Activated naive CD4-positive, alpha-beta T cell treated with anti-CD3 and anti-CD28 coated beads for 36 hours (primary cell): ENCODE measurements at regions not wholly inside any gene's neighbourhood (a gene's known extent, or its start where the extent isn't known, plus 50 kb on each side); places are given as distances from the start of the nearest gene placed in this dataset.
"Not testable (repeated sequence)": the region's sequence is repeated elsewhere in the genome, so short reads cannot be mapped to it uniquely, and the experiment has no call there.

Source experiments
- CTCF ChIA-PET: fragments of 350-600 bp; sonication (Branson Sonifier 250); formaldehyde crosslinking; loops from one replicate; lab custom pipeline; 2021; ENCODE audit warnings: antibody characterized with exemption; lab: Charles Lee
- DNase-seq: peaks from one replicate; pipeline ENCODE4 v3.0.0-alpha.2; 2020
- H3K27ac Mint-ChIP-seq: one replicate; pipeline ENCODE4 v1.8.0; 2021; ENCODE audit warnings: mild to moderate bottlenecking, mixed read lengths
- H3K27me3 Mint-ChIP-seq: one replicate; pipeline ENCODE4 v1.8.0; 2021; ENCODE audit warnings: low read depth, mixed read lengths
- H3K36me3 Mint-ChIP-seq: one replicate; pipeline ENCODE4 v1.8.0; 2021; ENCODE audit warnings: low read depth, mixed read lengths
- H3K4me1 Mint-ChIP-seq: one replicate; pipeline ENCODE4 v1.8.0; 2021; ENCODE audit warnings: low read depth, mixed read lengths
- H3K4me3 Mint-ChIP-seq: one replicate; pipeline ENCODE4 v1.8.0; 2021; ENCODE audit warnings: mild to moderate bottlenecking, moderate library complexity, mixed read lengths
- H3K9me3 Mint-ChIP-seq: one replicate; pipeline ENCODE4 v1.8.0; 2021; ENCODE audit warnings: mixed read lengths
- intact Hi-C: fragments of 100-400 bp; cut with micrococcal nuclease; formaldehyde crosslinking; loops from one replicate; pipeline ENCODE4 v1.15.1; 2023

DNA sequence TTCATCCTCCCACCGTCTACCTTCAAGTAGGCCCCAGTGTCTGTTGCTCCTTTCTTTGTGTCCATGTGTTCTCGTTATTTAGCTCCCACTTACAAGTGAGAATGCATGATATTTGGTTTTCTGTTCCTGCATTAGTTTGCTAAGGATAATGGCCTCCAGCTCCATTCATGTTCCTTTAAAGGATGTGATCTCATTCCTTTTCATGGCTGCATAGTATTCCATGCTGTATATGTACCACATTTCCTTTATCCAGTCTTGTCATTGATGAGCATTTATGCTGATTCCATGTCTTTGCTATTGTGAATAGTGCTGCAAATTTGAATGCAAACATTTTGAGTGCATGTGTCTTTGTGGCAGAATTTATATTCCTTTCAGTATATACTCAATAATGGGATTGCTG, 259.6 kb upstream of the PELI2 start:
- Mint-ChIP-seq H3K27me3 (peaks cover 5% of the 10 kb centered on the region), H3K4me3 (no peak overlapping the region), H3K36me3 (peaks cover 2% of the 10 kb centered on the region), H3K9me3 (peaks cover 20% of the 10 kb centered on the region), H3K27ac (no peak overlapping the region), H3K4me1 (no peaks in the 10 kb centered on the region)
- no peak for DNase-seq
- CTCF ChIA-PET = no interaction called here
- intact Hi-C loops = no loop called here

- DNase-seq, H3K36me3 Mint-ChIP-seq, H3K4me1 Mint-ChIP-seq, H3K27me3 Mint-ChIP-seq, H3K4me3 Mint-ChIP-seq, H3K27ac Mint-ChIP-seq, intact Hi-C loops: not testable (repeated sequence)
- H3K9me3 Mint-ChIP-seq = peaks cover 28% of the 10 kb centered on the region
- CTCF ChIA-PET = interaction anchor here (0.7 kb wide), 1 partner anchor 350 kb away, joined by 4 read pairs; no protein-coding TSS in a partner anchor
Measured at GRCh38 chr14:55861561-55861960, 256.6 kb upstream of the PELI2 start.

GRCh38 chr14:55864890-55865655, 253.1 kb upstream of the PELI2 start:
- peaks cover 8% of the 10 kb centered on the region for H3K27me3 Mint-ChIP-seq
- H3K4me1 Mint-ChIP-seq = no peaks in the 10 kb centered on the region
- intact Hi-C loops = loop anchor here (2.0 to 5.0 kb wide), 2 partner anchors 477 to 610 kb away; no protein-coding TSS in a partner anchor
- CTCF ChIA-PET = interaction anchor here (0.6 kb wide), 1 partner anchor 102 kb away, joined by 3 read pairs; no protein-coding TSS in a partner anchor
- peaks cover 3% of the 10 kb centered on the region for H3K36me3 Mint-ChIP-seq
- H3K9me3 Mint-ChIP-seq = peaks cover 22% of the 10 kb centered on the region
- no peak overlapping the region for H3K27ac Mint-ChIP-seq
- DNase-seq = no peak
- H3K4me3 Mint-ChIP-seq = no peak overlapping the region

- CTCF ChIA-PET = no interaction called here
- Mint-ChIP-seq H3K9me3 (peaks cover 14% of the 10 kb centered on the region), H3K27me3 (peaks cover 3% of the 10 kb centered on the region), H3K36me3 (peaks cover 2% of the 10 kb centered on the region), H3K4me3 (no peak overlapping the region), H3K4me1 (no peaks in the 10 kb centered on the region), H3K27ac (no peak overlapping the region)
- no peak for DNase-seq
- intact Hi-C loops = loop anchor here (5.0 kb wide), 1 partner anchor 475 kb away; no protein-coding TSS in a partner anchor
Measured at GRCh38 chr14:55867311-55867710, 250.9 kb upstream of the PELI2 start.

- Mint-ChIP-seq H3K27ac (no peak overlapping the region), H3K36me3 (peaks cover 2% of the 10 kb centered on the region), H3K4me3 (no peak overlapping the region), H3K9me3 (peaks cover 12% of the 10 kb centered on the region), H3K4me1 (no peaks in the 10 kb centered on the region), H3K27me3 (peaks cover 6% of the 10 kb centered on the region)
- DNase-seq = no peak
- CTCF ChIA-PET = no interaction called here
- intact Hi-C loops = loop anchor here (5.0 kb wide), 1 partner anchor 475 kb away; no protein-coding TSS in a partner anchor
Measured at GRCh38 chr14:55867719-55868118, 250.5 kb upstream of the PELI2 start.

GRCh38 chr14:55869397-55870049, 248.7 kb upstream of the PELI2 start:
- CTCF ChIA-PET = interaction anchor here (1.0 kb wide), 1 partner anchor 553 kb away, joined by 4 read pairs; no protein-coding TSS in a partner anchor
- intact Hi-C loops = loop anchor here (5.0 kb wide), 1 partner anchor 473 kb away; no protein-coding TSS in a partner anchor
- Mint-ChIP-seq H3K27ac (no peak overlapping the region), H3K4me3 (no peak overlapping the region), H3K9me3 (peaks cover 2% of the 10 kb centered on the region), H3K27me3 (peaks cover 6% of the 10 kb centered on the region), H3K36me3 (no peaks in the 10 kb centered on the region), H3K4me1 (no peaks in the 10 kb centered on the region)
- DNase-seq = no peak

GRCh38 chr14:55873169-55873568, 245.0 kb upstream of the PELI2 start:
- DNase-seq = no peak
- H3K36me3 Mint-ChIP-seq = no peaks in the 10 kb centered on the region
- no peak overlapping the region for H3K27ac Mint-ChIP-seq
- no peak overlapping the region for H3K4me3 Mint-ChIP-seq
- CTCF ChIA-PET = no interaction called here
- intact Hi-C loops = no loop called here
- no peaks in the 10 kb centered on the region for H3K9me3 Mint-ChIP-seq
- no peaks in the 10 kb centered on the region for H3K4me1 Mint-ChIP-seq
- H3K27me3 Mint-ChIP-seq = peaks cover 4% of the 10 kb centered on the region

DNA sequence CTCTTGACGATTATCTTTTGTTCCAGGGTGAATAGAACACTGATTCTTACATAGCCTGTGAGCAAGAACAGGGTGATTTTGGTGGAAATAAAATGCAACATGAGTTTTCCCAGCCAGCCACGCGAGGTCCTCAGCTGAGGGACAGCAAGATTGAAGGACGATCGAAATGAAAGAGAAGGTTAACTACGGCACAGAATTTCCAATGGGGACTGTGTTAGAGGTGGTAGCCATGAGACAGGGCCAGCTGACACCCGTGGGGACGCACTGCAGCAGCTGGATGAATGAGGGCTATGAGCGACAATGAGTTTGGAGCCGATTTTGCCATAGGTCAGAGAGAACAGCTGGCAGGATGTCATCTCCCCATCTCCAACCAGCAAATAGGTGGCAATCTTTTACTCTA, 243.4 kb upstream of the PELI2 start:
- Mint-ChIP-seq H3K9me3 (no peaks in the 10 kb centered on the region), H3K27ac (no peak overlapping the region), H3K27me3 (peaks cover 4% of the 10 kb centered on the region), H3K4me3 (no peak overlapping the region), H3K36me3 (no peaks in the 10 kb centered on the region), H3K4me1 (no peaks in the 10 kb centered on the region)
- intact Hi-C loops = no loop called here
- DNase-seq = no peak
- CTCF ChIA-PET = no interaction called here

DNA sequence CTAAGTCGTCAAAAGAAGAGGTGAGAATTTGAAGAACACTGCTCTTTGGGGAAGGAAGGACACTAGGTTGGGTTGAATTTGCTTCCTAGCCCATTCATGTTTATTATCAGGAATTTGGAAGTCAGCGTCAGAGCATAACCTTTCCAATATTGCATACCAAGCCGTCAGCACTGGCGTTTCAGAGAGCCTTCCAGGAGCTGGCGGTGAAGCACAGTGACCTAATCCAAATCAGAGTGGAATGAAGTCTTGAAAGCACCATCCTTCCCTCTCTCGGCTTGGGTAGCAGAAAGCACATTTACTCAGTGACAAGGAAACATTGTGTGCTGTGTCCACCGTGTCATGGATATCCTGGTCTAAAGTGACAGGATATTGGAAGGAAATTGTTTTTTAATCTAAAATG, 240.3 kb upstream of the PELI2 start:
- no peak overlapping the region for H3K4me3 Mint-ChIP-seq
- no peaks in the 10 kb centered on the region for H3K4me1 Mint-ChIP-seq
- no peak for DNase-seq
- peaks cover 6% of the 10 kb centered on the region for H3K27me3 Mint-ChIP-seq
- CTCF ChIA-PET = interaction anchor here (0.6 kb wide), 1 partner anchor 456 kb away, joined by 4 read pairs; no protein-coding TSS in a partner anchor
- no peak overlapping the region for H3K27ac Mint-ChIP-seq
- intact Hi-C loops = no loop called here
- H3K36me3 Mint-ChIP-seq = no peaks in the 10 kb centered on the region
- H3K9me3 Mint-ChIP-seq = no peaks in the 10 kb centered on the region

GRCh38 chr14:55881577-55882241, 236.5 kb upstream of the PELI2 start:
- intact Hi-C loops = no loop called here
- CTCF ChIA-PET = no interaction called here
- DNase-seq = no peak
- Mint-ChIP-seq H3K4me3 (no peak overlapping the region), H3K36me3 (no peaks in the 10 kb centered on the region), H3K27ac (no peak overlapping the region), H3K4me1 (no peaks in the 10 kb centered on the region), H3K9me3 (no peaks in the 10 kb centered on the region), H3K27me3 (peaks cover 6% of the 10 kb centered on the region)

- H3K27ac Mint-ChIP-seq = no peak overlapping the region
- intact Hi-C loops = no loop called here
- H3K4me3 Mint-ChIP-seq = no peak overlapping the region
- H3K27me3 Mint-ChIP-seq = peaks cover 6% of the 10 kb centered on the region
- no peaks in the 10 kb centered on the region for H3K4me1 Mint-ChIP-seq
- no peak for DNase-seq
- CTCF ChIA-PET = no interaction called here
- no peaks in the 10 kb centered on the region for H3K36me3 Mint-ChIP-seq
- no peaks in the 10 kb centered on the region for H3K9me3 Mint-ChIP-seq
Measured at GRCh38 chr14:55884819-55885218, 233.4 kb upstream of the PELI2 start.

DNA sequence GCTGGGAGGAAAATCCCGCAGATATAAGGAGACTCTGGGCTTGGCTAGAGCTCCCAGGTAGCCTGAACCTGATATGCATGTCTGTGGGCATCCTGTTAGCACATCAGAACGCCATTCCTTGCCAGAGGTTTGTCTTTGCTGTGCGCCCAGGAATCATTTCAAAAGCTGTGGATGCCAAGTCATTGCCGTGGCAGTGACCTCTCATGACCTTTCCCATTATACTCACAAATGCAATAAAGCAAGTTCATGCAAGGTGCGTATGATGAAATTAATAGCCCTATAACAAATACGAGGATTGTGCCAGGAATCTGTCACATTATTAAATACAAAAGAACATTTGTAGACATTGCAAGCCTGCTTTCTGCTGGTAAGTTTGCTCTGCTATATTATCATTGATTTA, 229.1 kb upstream of the PELI2 start:
- DNase-seq = no peak
- no peaks in the 10 kb centered on the region for H3K9me3 Mint-ChIP-seq
- CTCF ChIA-PET = no interaction called here
- H3K36me3 Mint-ChIP-seq = no peaks in the 10 kb centered on the region
- intact Hi-C loops = no loop called here
- no peaks in the 10 kb centered on the region for H3K4me1 Mint-ChIP-seq
- peaks cover 4% of the 10 kb centered on the region for H3K27me3 Mint-ChIP-seq
- no peak overlapping the region for H3K27ac Mint-ChIP-seq
- H3K4me3 Mint-ChIP-seq = no peak overlapping the region
